DND-41 (cell line): ENCODE measurements at regions not wholly inside any gene's neighbourhood (a gene's known extent, or its start where the extent isn't known, plus 50 kb on each side); places are given as distances from the start of the nearest gene placed in this dataset.
A peak's percentile ranks its signal among the peaks of the same experiment; 100 is the strongest.
"Not testable (repeated sequence)": the region's sequence is repeated elsewhere in the genome, so short reads cannot be mapped to it uniquely, and the experiment has no call there.

Source experiments
- ATAC-seq: fragments of 200-7000 bp; cut with Tn5 transposase; 3 replicates; pipeline ENCODE4 v1.9.1; 2021; ENCODE audit warnings: low read depth; ENCODE audit not compliant: insufficient read depth
- DNase-seq: peaks from one replicate; pipeline ENCODE4 v3.0.0-alpha.2; 2020
- H2AFZ ChIP-seq: 2 replicates; pipeline ENCODE4 v1.6.0; 2012; ENCODE audit warnings: low read depth, low read length
- H3K27ac ChIP-seq: 2 replicates; pipeline ENCODE4 v1.5.1; 2012; ENCODE audit warnings: low read length, inconsistent platforms
- H3K27me3 ChIP-seq: fragments of 200-600 bp; sonication (generic); 2 replicates; pipeline ENCODE4 v1.6.0; 2012; ENCODE audit warnings: low read length, mild to moderate bottlenecking, inconsistent platforms; ENCODE audit not compliant: insufficient read depth, poor library complexity
- H3K36me3 ChIP-seq: 2 replicates; pipeline ENCODE4 v1.5.1; 2012; ENCODE audit warnings: low read length, inconsistent platforms; ENCODE audit not compliant: insufficient read depth
- H3K4me1 ChIP-seq: 2 replicates; pipeline ENCODE4 v1.5.1; 2012; ENCODE audit warnings: mild to moderate bottlenecking, low read length; ENCODE audit not compliant: insufficient read depth
- H3K4me2 ChIP-seq: 2 replicates; pipeline ENCODE4 v1.6.0; 2012; ENCODE audit warnings: mild to moderate bottlenecking, moderate library complexity, low read length, inconsistent platforms; ENCODE audit not compliant: insufficient read depth
- H3K4me3 ChIP-seq, 2 experiments: fragments of 200-600 bp in 1 of 2; shearing (Covaris generic) in 1 of 2; 2 replicates each; pipeline ENCODE4 v1.5.1; 2012 to 2016; ENCODE audit warnings: inconsistent platforms in 2 of 2, low read length in 2 of 2, mild to moderate bottlenecking in 2 of 2, low read depth in 1 of 2, moderate library complexity in 1 of 2
- H3K79me2 ChIP-seq: 2 replicates; pipeline ENCODE4 v1.6.0; 2012; ENCODE audit warnings: low read length, inconsistent platforms; ENCODE audit not compliant: insufficient read depth
- H3K9ac ChIP-seq: 2 replicates; pipeline ENCODE4 v1.6.0; 2012; ENCODE audit warnings: low read depth, mild to moderate bottlenecking, inconsistent platforms, low read length, moderate library complexity
- H3K9me3 ChIP-seq: 2 replicates; pipeline ENCODE4 v1.5.1; 2012; ENCODE audit warnings: low read length, moderate library complexity, mild to moderate bottlenecking, inconsistent platforms; ENCODE audit not compliant: insufficient read depth, severe bottlenecking
- H4K20me1 ChIP-seq: 2 replicates; pipeline ENCODE4 v1.6.0; 2012; ENCODE audit warnings: low read length; ENCODE audit not compliant: insufficient read depth
- EZH2 ChIP-seq: IDR thresholded peaks from 3 replicates; pipeline ENCODE4 v1.6.1; 2012; ENCODE audit warnings: borderline replicate concordance, low read depth, mild to moderate bottlenecking, moderate library complexity, low read length, inconsistent platforms; ENCODE audit not compliant: severe bottlenecking
- TF ChIP-seq, protein P1 (sequence below): IDR thresholded peaks from 2 replicates; pipeline ENCODE4 v1.5.1; 2012; ENCODE audit warnings: borderline replicate concordance, low read length, moderate library complexity, mild to moderate bottlenecking; ENCODE audit not compliant: poor library complexity, severe bottlenecking; ENCODE audit errors: extremely low read depth

DNA sequence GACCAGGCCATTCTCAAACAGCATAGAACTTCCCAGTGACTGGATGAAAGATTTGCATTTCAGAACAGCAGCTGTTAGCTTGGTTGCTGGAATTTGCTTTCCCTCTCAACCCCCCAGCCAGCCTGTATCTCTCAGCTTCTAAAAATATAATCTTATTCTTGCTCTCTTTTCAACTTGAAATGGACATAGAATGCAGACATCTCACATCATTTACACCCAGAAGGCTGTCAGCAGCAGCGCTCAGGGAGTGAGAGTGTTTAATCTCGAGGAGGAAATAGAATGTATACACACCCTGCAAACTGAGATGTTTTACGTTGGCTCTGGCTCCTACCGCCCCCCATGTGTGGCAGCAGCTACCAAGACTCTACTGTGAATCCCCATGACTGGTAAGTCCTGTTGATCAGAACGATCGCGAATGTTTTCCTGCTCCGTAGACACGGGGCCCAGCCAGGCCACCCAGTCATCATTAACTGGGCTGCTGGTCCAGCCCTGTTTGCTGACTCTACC is 163.4 kb upstream of the SLC24A3 start:
- no peak overlapping the region for H3K4me3 ChIP-seq
- no peak for ATAC-seq
- H3K9me3 ChIP-seq, result no peaks in the 10 kb centered on the region
- no peak for DNase-seq
- no peaks in the 10 kb centered on the region for H3K27me3 ChIP-seq
- H3K9ac ChIP-seq, result no peak overlapping the region
- H2AFZ ChIP-seq, result no peak overlapping the region
- H4K20me1 ChIP-seq, result no peaks in the 10 kb centered on the region
- H3K79me2 ChIP-seq, result no peaks in the 10 kb centered on the region
- no peak for TF ChIP-seq EZH2
- TF ChIP-seq, protein P1, sequence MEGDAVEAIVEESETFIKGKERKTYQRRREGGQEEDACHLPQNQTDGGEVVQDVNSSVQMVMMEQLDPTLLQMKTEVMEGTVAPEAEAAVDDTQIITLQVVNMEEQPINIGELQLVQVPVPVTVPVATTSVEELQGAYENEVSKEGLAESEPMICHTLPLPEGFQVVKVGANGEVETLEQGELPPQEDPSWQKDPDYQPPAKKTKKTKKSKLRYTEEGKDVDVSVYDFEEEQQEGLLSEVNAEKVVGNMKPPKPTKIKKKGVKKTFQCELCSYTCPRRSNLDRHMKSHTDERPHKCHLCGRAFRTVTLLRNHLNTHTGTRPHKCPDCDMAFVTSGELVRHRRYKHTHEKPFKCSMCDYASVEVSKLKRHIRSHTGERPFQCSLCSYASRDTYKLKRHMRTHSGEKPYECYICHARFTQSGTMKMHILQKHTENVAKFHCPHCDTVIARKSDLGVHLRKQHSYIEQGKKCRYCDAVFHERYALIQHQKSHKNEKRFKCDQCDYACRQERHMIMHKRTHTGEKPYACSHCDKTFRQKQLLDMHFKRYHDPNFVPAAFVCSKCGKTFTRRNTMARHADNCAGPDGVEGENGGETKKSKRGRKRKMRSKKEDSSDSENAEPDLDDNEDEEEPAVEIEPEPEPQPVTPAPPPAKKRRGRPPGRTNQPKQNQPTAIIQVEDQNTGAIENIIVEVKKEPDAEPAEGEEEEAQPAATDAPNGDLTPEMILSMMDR, result no peak
- H3K4me2 ChIP-seq, result no peak overlapping the region
- H3K36me3 ChIP-seq, result no peaks in the 10 kb centered on the region
- H3K27ac ChIP-seq, result no peak overlapping the region
- H3K4me1 ChIP-seq, result no peaks in the 10 kb centered on the region

DNA sequence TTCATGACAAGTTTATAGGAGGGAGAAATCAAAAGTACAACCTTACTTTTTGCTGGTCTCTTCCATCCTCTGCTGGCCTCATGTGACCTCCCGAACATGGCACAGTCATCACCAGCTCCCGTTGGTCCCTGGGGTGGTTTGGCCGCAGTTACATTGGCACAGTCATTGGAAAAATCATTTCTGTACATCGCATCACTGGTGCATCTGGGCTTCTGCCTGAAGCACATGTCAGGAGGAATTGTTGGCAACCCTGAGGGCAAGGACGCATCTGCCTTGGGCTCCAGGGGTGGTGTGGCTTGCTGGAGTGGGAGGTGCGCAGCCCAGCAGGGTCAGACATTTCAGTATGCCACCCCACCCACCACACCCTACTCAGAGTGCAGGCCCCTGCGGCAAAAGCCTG is 162.9 kb upstream of the SLC24A3 start:
- DNase-seq (no peak), ATAC-seq (no peak)
- Histone ChIP-seq H3K4me2 (no peak overlapping the region), H3K4me1 (no peaks in the 10 kb centered on the region), H3K79me2 (no peaks in the 10 kb centered on the region), H3K27ac (no peak overlapping the region), H3K9me3 (no peaks in the 10 kb centered on the region), H4K20me1 (no peaks in the 10 kb centered on the region), H3K4me3 (no peak overlapping the region), H2AFZ (no peak overlapping the region), H3K9ac (no peak overlapping the region), H3K27me3 (no peaks in the 10 kb centered on the region), H3K36me3 (no peaks in the 10 kb centered on the region)
- TF ChIP-seq, protein P1, result no peak
- no peak for TF ChIP-seq EZH2

DNA sequence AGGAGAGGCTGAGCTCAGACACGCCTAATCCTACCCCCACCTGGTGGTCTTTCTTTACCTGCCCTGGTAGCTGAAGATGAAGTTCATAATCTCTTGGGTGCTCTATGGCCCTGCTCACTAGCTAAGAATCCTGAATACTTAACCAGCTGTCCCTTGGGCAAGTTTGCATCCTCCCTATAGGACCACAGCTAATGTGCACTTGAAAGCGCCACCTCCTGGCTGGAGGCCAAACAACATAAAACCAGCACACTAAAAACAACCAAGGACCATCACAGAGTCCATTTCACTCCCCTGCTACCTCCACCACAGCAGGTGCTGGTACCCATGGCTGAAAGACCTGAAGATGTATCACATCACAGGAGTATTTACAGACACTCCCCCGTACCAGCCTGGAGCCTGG is 155.5 kb upstream of the SLC24A3 start:
- no peaks in the 10 kb centered on the region for H3K4me1 ChIP-seq
- H3K9me3 ChIP-seq, result no peaks in the 10 kb centered on the region
- no peak overlapping the region for H3K4me2 ChIP-seq
- H3K27me3 ChIP-seq, result no peaks in the 10 kb centered on the region
- no peaks in the 10 kb centered on the region for H4K20me1 ChIP-seq
- no peaks in the 10 kb centered on the region for H3K36me3 ChIP-seq
- H3K27ac ChIP-seq, result no peak overlapping the region
- no peak for TF ChIP-seq EZH2
- TF ChIP-seq, protein P1, result peak; percentile 31
- DNase-seq (no peak), ATAC-seq (no peak)
- no peak overlapping the region for H3K9ac ChIP-seq
- H3K4me3 ChIP-seq, result no peak overlapping the region
- no peak overlapping the region for H2AFZ ChIP-seq
- no peaks in the 10 kb centered on the region for H3K79me2 ChIP-seq

DNA sequence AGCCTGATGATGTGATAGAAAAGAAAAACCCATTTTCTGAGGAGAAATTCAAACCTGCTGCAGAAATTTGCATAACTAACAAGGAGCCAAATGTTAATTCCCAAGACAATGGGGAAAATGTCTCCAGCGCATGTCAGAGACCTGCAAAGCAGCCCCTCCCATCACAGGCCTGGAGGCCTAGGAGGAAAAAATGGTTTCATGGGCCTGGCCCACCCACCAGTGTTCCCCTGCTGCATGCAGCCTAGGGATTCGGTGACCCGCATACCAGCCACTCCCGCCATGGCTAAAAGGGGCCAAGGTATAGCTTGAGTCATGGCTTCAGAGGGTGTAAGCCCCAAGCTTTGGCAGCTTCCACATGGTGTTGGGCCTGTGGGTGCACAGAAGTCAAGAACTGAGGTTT is 147.7 kb upstream of the SLC24A3 start:
- ATAC-seq, H3K4me2 ChIP-seq, H3K79me2 ChIP-seq, H3K27me3 ChIP-seq, H3K4me1 ChIP-seq, H3K9ac ChIP-seq, H2AFZ ChIP-seq, H3K4me3 ChIP-seq, H3K27ac ChIP-seq, DNase-seq, H3K36me3 ChIP-seq, H4K20me1 ChIP-seq: not testable (repeated sequence)
- H3K9me3 ChIP-seq, result peaks cover 23% of the 10 kb centered on the region
